ENCODE measurements at regions not wholly inside any gene's neighbourhood (a gene's known extent, or its start where the extent isn't known, plus 50 kb on each side); places are given as distances from the start of the nearest gene placed in this dataset.

- H3K4me1 Mint-ChIP-seq (ENCODE audit: low read depth): no peaks in the 10 kb centered on the region
- H3K36me3 Mint-ChIP-seq: peaks cover 3% of the 10 kb centered on the region
- H3K4me3 Mint-ChIP-seq: no peak overlapping the region
- no peak overlapping the region for H3K27ac Mint-ChIP-seq
- peaks cover 7% of the 10 kb centered on the region for H3K27me3 Mint-ChIP-seq
- peaks cover 6% of the 10 kb centered on the region for H3K9me3 Mint-ChIP-seq (ENCODE audit: low read depth)
These were observed 92.9 kb downstream of the ACKR3 start for GRCh38 chr2:236662231-236663185.

DNA sequence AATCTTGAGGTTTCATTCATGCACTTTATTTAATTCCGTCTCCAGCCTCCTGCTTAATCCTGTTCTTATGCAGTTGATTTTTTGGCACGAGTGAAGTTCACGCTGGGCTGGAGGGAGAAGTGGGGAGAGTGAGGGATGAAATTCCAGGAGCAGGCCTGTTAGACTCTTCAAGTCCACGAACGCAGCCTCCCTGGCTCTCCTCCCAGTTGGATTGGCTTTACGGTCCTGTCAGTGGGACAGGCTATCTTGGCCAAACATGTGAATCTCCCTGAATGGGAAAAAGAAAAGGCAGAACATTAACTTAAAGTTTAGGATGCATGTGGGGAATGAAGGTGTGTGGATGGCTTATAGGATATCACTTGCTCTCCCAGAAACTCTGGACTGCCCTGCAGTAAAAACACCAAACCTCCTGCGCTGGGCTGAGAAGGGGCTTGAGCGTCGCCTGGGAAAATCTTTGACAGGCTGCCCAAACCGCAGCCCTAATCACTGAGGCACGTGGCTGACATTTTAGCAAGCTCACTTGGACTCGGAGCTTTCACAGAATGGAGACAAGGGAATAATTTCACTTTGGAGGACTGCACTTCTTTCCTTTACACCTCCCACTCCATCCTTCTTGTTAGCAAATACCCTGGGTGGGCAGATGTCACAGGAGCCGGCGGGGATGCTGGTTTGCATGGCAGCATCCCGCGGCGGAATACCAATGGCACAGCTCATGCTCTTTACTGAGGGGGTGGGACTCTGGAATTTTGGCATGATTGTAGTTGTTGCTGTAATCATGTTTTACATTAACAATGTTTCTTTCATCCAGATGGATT is 93.9 kb downstream of the ACKR3 start:
- H3K4me1 Mint-ChIP-seq (ENCODE audit: low read depth): no peaks in the 10 kb centered on the region
- no peak overlapping the region for H3K4me3 Mint-ChIP-seq
- H3K27me3 Mint-ChIP-seq: peaks cover 5% of the 10 kb centered on the region
- no peak overlapping the region for H3K27ac Mint-ChIP-seq
- peaks cover 6% of the 10 kb centered on the region for H3K9me3 Mint-ChIP-seq (ENCODE audit: low read depth)
- H3K36me3 Mint-ChIP-seq: peaks cover 3% of the 10 kb centered on the region

DNA sequence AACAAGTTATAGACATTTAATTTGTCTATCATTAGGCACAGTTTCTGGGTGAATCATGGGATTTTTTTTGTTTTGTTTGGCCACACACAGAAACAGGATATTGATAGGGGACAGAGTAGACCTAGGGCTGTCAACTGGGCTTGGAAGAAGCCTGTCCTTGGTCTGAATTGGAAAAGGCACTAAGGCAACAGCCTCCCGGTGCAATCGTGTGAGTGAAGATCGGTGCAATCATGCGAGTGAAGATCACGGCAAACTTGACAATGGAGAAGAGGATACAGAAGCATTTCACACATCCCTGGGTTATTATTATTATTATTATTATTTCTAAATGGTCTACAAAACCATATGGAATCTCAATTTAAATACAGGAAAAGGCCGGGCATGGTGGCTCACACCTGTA is 94.5 kb downstream of the ACKR3 start:
- no peak overlapping the region for H3K4me3 Mint-ChIP-seq
- H3K4me1 Mint-ChIP-seq (ENCODE audit: low read depth): no peaks in the 10 kb centered on the region
- H3K27ac Mint-ChIP-seq: no peak overlapping the region
- H3K9me3 Mint-ChIP-seq (ENCODE audit: low read depth): peaks cover 6% of the 10 kb centered on the region
- peaks cover 5% of the 10 kb centered on the region for H3K27me3 Mint-ChIP-seq
- H3K36me3 Mint-ChIP-seq: peaks cover 3% of the 10 kb centered on the region

DNA sequence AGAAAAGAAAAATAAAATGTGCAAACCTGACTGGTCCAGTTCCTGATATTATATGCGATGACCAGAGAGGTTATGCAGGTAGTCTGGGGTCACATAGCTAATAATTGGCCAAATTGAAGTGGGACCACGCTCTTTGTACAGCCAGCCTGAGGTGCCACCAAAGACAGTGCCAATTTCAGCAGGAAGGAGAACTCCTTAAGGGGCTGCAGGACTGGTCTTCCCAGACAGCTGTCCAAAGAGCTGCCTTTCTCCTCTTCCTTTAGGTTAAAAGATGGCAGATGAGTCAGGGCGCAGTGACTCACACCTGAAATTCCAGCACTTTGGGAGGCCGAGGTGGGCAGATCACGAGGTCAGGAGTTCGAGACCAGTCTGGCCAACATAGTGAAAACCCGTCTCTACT is 95.5 kb downstream of the ACKR3 start:
- peaks cover 5% of the 10 kb centered on the region for H3K27me3 Mint-ChIP-seq
- no peak overlapping the region for H3K4me3 Mint-ChIP-seq
- H3K4me1 Mint-ChIP-seq (ENCODE audit: low read depth): no peaks in the 10 kb centered on the region
- peaks cover 3% of the 10 kb centered on the region for H3K36me3 Mint-ChIP-seq
- no peak overlapping the region for H3K27ac Mint-ChIP-seq
- H3K9me3 Mint-ChIP-seq (ENCODE audit: low read depth): peaks cover 6% of the 10 kb centered on the region

DNA sequence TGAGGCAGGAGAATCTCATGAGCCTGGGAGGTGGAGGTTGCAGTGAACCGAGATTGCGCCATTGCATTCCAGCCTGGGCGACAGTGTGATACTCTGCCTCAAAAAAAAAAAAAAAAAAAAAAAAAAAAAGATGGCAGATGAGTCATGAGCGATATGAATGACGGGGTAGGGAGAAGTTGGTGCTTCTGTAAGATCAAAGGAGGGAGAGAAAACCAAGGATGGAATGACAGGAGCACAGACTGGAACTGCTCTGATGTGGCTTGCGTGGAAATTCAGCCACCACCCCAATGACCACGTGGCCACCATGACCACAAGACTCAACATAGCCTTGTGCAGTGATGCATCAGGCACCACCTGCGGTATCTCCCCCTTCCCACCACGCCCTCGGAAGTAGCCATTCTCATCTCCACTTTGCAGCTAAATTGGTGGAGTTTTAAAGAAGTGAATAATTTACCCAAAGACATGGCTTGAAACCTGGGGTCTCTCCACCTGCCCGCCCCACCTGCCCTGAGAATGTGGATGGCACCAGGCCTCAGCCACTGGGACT is 96.0 kb downstream of the ACKR3 start:
- no peaks in the 10 kb centered on the region for H3K4me1 Mint-ChIP-seq (ENCODE audit: low read depth)
- H3K9me3 Mint-ChIP-seq (ENCODE audit: low read depth): peaks cover 6% of the 10 kb centered on the region
- no peak overlapping the region for H3K27ac Mint-ChIP-seq
- peaks cover 3% of the 10 kb centered on the region for H3K27me3 Mint-ChIP-seq
- H3K4me3 Mint-ChIP-seq: no peak overlapping the region
- peaks cover 3% of the 10 kb centered on the region for H3K36me3 Mint-ChIP-seq

GRCh38 chr2:236666646-236667204 is 97.1 kb downstream of the ACKR3 start:
- peaks cover 6% of the 10 kb centered on the region for H3K9me3 Mint-ChIP-seq (ENCODE audit: low read depth)
- H3K27ac Mint-ChIP-seq: no peak overlapping the region
- peaks cover 3% of the 10 kb centered on the region for H3K36me3 Mint-ChIP-seq
- no peaks in the 10 kb centered on the region for H3K4me1 Mint-ChIP-seq (ENCODE audit: low read depth)
- no peak overlapping the region for H3K4me3 Mint-ChIP-seq
- H3K27me3 Mint-ChIP-seq: peaks cover 3% of the 10 kb centered on the region

DNA sequence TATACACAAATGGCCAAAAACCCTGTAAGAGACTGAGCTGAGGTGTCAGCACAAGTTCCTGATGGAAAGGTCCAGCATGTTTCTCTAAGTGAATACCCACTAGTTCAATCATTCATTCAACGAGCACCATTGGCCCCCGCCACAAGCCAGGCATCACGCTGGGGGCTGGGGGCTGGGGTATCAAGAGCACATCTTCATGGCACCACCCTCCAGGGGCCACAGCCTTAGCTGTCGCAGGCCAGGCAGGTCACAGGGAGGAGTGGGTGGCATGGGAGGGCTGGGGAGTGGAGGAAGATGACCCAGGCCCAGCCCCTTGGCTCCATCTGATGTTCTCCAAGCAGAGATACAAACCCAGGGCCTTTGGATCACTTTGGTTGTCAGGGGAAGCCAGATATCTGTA is 97.9 kb downstream of the ACKR3 start:
- Mint-ChIP-seq H3K27me3 (peaks cover 3% of the 10 kb centered on the region), H3K27ac (no peak overlapping the region), H3K36me3 (peaks cover 3% of the 10 kb centered on the region)

GRCh38 chr2:236668531-236668969 is 98.9 kb downstream of the ACKR3 start:
- Mint-ChIP-seq H3K36me3 (peaks cover 3% of the 10 kb centered on the region), H3K4me1 (ENCODE audit: low read depth) (no peaks in the 10 kb centered on the region), H3K27ac (no peak overlapping the region), H3K27me3 (peaks cover 7% of the 10 kb centered on the region), H3K4me3 (no peak overlapping the region), H3K9me3 (ENCODE audit: low read depth) (peaks cover 6% of the 10 kb centered on the region)

More for the DNA sequence above, 97.9 kb downstream of the ACKR3 start:
- Mint-ChIP-seq H3K9me3 (ENCODE audit: low read depth) (peaks cover 6% of the 10 kb centered on the region), H3K4me3 (no peak overlapping the region), H3K4me1 (ENCODE audit: low read depth) (no peaks in the 10 kb centered on the region)

- peaks cover 3% of the 10 kb centered on the region for H3K36me3 Mint-ChIP-seq
- no peak overlapping the region for H3K4me3 Mint-ChIP-seq
- H3K27me3 Mint-ChIP-seq: peaks cover 4% of the 10 kb centered on the region
- H3K9me3 Mint-ChIP-seq (ENCODE audit: low read depth): peaks cover 6% of the 10 kb centered on the region
- H3K4me1 Mint-ChIP-seq (ENCODE audit: low read depth): no peaks in the 10 kb centered on the region
- H3K27ac Mint-ChIP-seq: no peak overlapping the region
These were observed 100.6 kb downstream of the ACKR3 start for GRCh38 chr2:236670235-236670620.

- Mint-ChIP-seq H3K36me3 (no peaks in the 10 kb centered on the region), H3K9me3 (ENCODE audit: low read depth) (no peaks in the 10 kb centered on the region), H3K4me1 (ENCODE audit: low read depth) (no peaks in the 10 kb centered on the region), H3K27ac (no peak overlapping the region), H3K27me3 (peaks cover 6% of the 10 kb centered on the region), H3K4me3 (no peak overlapping the region)
These were observed 102.4 kb downstream of the ACKR3 start for GRCh38 chr2:236671896-236672562.

DNA sequence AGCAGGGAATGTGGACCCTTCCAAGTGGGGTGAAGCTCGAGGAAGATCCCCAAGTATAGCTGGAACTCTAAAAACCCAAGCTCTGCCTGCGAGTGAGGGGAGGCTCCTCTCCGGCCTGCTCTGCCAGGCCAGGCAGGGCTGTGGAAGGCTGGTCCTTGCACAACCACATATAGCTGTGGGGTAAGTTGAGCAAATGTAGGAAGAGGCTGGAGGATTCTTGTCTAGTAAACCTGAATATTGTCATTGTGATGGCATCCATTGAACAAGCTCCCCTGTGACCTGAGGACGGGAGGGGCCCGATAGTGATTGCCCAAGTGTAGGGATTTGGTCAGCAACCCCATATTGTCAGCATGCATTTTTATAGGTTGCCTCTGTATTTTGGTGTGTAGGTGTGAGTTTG is 103.0 kb downstream of the ACKR3 start:
- Mint-ChIP-seq H3K36me3 (no peaks in the 10 kb centered on the region), H3K4me3 (no peak overlapping the region), H3K4me1 (ENCODE audit: low read depth) (no peaks in the 10 kb centered on the region), H3K9me3 (ENCODE audit: low read depth) (no peaks in the 10 kb centered on the region), H3K27me3 (peaks cover 6% of the 10 kb centered on the region), H3K27ac (no peak overlapping the region)

- no peaks in the 10 kb centered on the region for H3K36me3 Mint-ChIP-seq
- no peak overlapping the region for H3K27ac Mint-ChIP-seq
- H3K4me1 Mint-ChIP-seq (ENCODE audit: low read depth): no peaks in the 10 kb centered on the region
- H3K4me3 Mint-ChIP-seq: no peak overlapping the region
- no peaks in the 10 kb centered on the region for H3K9me3 Mint-ChIP-seq (ENCODE audit: low read depth)
- H3K27me3 Mint-ChIP-seq: peaks cover 6% of the 10 kb centered on the region
These were observed 103.6 kb downstream of the ACKR3 start for GRCh38 chr2:236673126-236673822.

GRCh38 chr2:236673823-236674185 is 104.2 kb downstream of the ACKR3 start:
- H3K27me3 Mint-ChIP-seq: peaks cover 6% of the 10 kb centered on the region
- H3K4me3 Mint-ChIP-seq: no peak overlapping the region
- no peak overlapping the region for H3K27ac Mint-ChIP-seq
- no peaks in the 10 kb centered on the region for H3K9me3 Mint-ChIP-seq (ENCODE audit: low read depth)
- no peaks in the 10 kb centered on the region for H3K4me1 Mint-ChIP-seq (ENCODE audit: low read depth)
- H3K36me3 Mint-ChIP-seq: no peaks in the 10 kb centered on the region

GRCh38 chr2:236674238-236674637 is 104.6 kb downstream of the ACKR3 start:
- no peak overlapping the region for H3K27ac Mint-ChIP-seq
- H3K36me3 Mint-ChIP-seq: no peaks in the 10 kb centered on the region
- no peaks in the 10 kb centered on the region for H3K9me3 Mint-ChIP-seq (ENCODE audit: low read depth)
- H3K4me1 Mint-ChIP-seq (ENCODE audit: low read depth): no peaks in the 10 kb centered on the region
- H3K27me3 Mint-ChIP-seq: peaks cover 6% of the 10 kb centered on the region
- H3K4me3 Mint-ChIP-seq: no peak overlapping the region
